ENCODE measurements at regions not wholly inside any gene's neighbourhood (a gene's known extent, or its start where the extent isn't known, plus 50 kb on each side); places are given as distances from the start of the nearest gene placed in this dataset.
"Not testable (repeated sequence)": the region's sequence is repeated elsewhere in the genome, so short reads cannot be mapped to it uniquely, and the experiment has no call there.

DNA sequence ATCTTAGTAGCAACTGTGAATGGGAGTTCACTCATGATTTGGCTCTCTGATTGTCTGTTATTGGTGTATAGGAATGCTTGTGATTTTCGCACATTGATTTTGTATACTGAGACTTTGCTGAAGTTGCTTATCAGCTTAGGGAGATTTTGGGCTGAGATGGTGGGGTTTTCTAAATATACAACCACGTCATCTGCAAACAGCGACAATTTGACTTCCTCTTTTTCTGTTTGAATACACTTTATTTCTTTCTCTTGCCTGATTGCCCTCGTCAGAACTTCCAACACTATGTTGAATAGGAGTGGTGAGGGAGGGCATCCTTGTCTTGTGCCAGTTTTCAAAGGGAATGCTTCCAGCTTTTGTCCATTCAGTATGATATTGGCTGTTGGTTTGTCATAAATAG, 1883.1 kb upstream of the TENM3 start:
- not testable (repeated sequence) for DNase-seq

DNA sequence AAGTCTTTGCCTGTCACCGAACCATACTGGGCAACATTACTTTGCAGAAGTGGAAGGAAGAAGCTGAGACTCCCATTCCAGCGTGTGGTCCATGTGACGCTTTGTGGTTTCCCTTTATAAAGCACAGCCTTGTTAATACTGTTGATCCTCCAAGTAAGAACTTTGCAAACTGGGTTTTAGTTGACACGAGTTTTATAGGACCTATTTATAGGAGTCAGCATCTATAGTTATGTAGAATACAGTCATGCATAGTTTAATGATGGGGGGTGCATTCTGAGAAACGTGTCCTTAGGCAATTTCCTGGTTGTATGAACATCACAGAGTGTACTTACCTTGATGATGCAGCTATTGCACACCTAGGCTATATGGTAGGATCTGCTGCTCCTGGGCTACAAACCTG, 1879.4 kb upstream of the TENM3 start:
- DNase-seq = no peak

DNA sequence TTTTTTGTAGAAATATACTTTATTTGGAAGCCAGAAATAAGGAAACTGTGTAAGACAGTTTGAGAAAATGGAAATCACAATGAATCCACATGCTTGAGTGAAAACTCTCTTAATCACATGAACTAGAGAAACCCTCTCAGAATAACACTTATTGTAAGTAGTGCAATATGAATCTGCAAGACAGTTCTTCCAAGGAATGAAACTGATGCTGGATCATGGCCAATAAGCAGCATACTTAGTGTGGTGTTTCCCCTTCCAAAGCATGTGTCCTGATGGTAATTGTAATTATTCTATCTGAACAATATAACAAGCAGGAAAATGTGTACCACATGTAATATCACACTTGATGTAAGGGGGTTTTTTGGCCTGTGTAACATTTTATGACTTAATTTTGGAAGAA, 1870.5 kb upstream of the TENM3 start:
- DNase-seq = no peak

DNA sequence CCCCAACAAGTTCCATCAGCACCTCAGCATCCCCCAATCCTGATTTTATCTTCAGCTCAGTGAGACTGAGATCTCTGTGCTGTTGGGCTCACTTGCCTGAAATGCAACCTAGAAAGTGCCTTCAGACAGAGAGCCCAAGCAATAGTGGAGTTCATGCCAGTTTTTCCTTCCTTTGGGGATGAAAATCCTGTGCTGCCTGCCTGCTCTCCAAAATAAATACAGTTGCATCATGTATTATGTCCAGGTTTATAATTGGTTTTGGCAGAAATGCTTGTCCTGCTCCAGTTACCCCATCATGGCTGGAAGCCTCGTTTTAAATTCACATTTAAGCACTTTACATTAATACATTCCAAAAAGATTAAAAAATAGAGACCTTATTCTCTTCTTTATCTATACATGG, 1865.5 kb upstream of the TENM3 start:
- peak in 1 of 2 experiments; percentile 5 for DNase-seq

DNA sequence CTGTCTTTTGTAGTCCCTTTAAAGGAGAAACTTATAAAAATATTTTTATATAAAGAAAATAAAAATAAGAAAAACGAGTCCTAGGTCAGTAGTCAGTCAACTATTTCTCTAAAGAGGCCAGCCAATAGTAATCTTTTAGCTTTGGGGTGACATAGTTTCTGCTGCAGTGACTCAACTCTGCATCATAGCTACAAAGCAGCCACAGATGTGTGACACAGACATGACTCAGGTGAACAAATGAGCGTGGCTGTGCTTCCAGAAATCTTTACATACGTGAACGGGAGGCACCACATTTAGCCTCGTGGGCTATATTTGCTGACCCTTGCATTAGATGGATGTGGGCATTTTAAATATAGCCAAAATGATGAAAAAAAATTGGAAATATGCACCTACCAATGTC, 1862.5 kb upstream of the TENM3 start:
- no peak for DNase-seq

DNA sequence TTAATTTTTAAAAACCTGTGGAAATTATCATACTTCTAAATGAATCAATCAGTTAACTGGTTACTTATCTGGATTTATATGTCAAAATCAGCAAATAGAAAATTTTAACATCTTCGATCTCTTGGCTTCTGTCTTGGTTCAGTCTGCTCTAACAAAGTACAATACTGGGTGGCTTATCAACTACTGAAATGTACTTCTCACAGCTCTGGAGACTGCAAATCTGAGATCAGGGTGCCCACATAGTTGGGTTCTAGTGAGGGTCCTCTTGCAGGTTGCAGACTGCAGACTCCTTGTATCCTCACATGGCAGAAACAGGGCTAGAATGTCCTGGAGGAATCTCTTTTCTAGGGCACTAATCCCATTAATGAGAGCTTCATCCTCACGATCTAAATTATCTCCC, 1851.6 kb upstream of the TENM3 start:
- DNase-seq = no peak

DNA sequence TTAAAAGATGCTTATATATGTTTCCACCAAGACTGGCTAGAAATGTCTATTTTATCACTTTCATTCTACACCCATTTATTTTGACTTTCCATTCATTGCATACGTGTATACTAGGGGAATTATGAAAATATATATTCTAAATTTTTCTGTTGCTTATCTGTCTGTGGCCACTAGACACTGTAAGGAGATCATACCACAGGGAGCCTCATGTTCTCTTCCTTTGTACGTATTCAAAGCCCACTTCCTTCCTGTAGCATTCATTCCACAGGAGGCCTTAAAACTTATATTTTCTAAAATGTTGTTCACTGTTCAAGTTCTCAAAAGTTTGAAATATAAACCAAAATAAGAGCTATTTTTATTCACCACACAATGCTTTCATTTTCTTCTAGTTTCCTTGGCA, 1848.9 kb upstream of the TENM3 start:
- DNase-seq = no peak

DNA sequence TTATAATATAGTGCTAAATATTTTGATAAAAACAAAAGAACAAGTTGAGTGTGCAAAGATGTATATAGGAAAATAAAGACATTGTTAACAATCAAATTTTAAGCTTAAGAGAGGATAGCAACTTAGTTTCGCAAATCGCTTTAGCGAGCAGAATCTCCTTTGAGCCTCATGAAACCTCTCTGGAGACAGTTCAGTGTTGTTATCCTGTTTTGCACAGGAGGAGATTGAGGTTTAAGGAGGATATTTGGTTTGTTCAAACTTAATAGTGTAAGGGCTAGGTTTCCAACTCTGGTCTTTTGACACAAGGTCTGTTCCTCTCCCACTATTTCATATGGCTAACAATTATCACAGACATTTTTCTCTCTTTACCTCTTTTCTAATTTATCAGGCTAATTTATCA, 1848.5 kb upstream of the TENM3 start:
- no peak for DNase-seq

DNA sequence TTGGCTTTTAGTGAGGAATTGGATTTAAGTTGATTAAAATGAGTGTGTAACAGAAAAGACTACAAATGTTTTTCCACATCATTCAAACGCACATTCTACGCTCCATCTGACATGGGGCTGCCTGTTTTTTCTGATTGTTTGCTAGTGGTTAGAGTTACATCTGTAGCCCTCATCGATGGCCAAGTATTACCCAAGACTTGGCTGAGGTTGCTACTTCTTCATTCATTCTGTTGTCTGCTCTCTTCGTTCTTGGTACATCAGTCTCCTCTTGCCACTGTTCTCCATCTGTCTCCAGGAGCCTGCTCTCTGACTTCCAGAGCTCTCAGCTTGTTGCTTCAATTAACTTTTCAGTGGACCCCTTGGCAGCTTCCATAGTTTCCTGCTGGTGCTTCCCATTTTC, 1844.6 kb upstream of the TENM3 start:
- no peak for DNase-seq

DNA sequence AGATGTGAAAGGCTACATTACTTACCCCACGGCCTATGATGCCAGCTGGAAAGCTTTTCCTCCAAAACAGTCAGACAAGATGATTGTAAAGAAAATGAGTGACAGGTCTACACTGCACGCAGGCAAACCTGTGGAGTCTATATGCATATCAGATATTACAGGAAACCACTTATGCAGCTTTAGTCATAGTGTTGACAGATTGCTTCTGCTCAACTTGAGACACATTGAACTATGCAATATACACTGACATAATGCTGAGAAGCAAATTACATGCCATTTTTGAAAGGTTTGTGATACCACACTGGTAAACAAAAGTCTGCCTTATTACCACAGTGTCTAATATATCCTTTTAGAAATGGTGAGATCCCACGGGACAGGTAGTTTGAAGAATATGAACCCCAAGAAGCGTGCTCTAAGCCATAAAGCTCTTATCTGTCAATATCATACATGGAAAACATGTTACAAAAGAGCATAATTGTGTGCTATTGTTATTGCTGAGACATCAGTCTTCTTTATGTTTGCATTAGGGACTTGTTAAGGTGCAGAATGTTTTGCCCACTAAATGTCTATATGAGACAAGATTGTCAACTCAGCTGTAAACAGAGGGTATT, 1835.8 kb upstream of the TENM3 start:
- DNase-seq = peak in 1 of 2 experiments; percentile 47

DNA sequence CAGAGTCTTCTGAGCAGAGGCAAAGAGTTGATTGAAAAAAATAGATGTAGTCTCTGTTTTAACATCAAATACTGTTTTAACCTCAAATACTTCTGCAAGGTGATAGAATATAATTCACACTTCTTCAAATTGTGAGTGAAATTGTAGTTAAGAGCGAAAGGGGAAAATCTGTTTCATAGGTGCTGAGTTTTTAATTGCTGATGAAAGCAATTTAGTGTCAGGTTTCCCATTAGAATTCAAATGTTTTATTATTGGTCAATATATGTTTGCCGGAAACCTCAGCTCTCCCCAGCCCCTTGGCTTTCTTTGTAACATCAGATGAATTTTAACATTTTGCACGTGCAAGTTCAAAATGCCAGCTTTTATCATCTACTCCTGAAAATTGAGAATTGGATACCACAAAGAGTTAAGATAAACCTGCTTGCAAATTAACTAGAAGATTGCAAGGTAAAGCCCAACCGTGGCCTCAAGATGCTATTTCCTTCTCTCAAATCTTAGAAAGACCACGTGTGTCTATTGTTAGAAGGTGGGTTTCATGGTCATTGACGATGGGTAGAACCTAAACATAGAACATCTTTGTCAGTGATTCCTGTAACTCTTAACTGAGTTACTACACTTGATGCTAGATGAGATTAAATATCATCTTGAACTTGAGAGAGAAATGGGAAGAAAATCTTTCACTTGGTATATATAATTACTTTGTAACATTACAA, 1824.2 kb upstream of the TENM3 start:
- no peak for DNase-seq

DNA sequence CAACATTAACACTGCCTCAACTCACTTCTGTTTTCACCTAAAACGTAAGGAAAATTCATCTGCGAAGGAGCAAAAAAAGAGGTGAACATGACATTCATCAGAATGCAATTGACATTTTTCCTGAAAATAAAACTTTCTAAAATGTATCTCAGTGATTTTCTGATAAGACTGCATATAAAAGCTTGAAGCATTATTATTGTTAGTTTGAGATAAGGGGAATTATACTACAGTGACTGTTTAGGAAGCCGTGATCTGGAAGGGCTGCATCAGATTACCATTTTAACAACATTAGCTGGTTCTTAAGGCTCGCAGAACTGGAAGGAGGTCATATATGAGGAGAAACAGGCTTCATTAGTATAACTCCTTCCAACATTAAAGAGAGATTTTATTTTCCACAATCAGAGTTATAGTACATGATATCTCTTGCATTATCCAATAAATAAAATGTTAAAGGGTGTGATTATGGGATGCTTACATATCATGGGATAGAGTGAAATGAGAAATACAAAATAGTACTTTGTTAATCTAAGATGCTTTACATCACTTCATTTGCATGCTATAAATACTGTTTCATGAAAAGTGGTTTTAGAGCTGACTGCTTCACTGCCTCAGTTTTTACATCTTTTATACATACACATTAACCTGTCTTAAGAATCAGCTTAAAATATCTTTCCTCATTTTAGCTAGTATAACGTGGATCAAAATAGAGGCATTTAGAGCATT, 1820.1 kb upstream of the TENM3 start:
- DNase-seq = no peak

DNA sequence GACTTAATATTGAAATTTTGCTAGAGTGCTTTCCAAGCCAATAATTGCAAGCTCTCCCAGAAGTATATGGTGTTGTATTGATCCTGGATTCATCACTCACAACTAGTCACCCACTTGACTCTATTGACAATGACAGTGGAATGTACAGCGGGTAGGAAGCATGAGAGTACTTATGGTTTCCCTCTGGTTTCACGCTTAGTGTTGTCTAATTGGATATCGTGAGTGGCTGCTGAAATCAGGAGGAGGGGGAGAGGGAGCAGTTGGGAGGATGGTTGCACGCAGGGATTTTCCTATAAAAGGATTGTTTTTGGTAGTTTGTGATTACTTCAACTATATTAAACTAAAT, 1819.5 kb upstream of the TENM3 start:
- no peak for DNase-seq

DNA sequence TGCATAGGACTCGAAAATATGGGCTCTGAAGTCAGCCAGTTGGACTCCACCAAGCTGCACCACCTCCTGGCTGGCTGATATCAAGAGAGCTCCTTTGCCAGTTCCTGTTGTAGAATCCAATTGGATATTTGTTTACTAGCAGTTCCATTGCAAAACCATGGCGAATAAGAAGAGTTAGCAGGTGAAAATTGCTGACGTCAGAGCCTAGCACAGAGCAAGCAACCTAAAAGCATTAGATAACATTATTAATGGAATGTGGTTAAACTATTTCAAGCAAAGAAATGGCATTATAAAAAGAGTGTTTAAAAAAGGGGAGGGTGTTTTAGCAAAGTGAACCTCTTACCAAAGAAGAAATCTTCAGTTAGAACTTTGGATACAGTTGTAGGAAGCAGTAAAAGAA, 1816.3 kb upstream of the TENM3 start:
- no peak for DNase-seq

DNA sequence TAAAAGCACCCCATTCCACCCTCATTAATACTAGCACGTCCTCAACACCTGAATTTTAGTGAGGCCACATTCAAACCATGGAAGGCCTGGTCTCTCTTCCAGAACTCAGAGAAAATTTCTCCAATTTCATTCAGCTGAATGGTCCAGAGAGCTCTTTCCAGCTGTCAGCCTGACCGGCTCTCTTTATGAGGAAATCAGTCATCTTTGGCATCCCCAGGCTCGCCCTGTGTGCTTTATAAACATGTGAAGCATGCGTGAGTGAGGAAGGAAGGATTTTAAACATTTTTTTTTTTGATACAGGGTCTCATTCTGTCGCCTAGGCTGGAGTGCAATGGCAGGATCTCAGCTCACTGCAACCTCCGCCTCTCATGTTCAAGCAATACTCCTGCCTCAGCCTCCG, 1812.9 kb upstream of the TENM3 start:
- DNase-seq = no peak

DNA sequence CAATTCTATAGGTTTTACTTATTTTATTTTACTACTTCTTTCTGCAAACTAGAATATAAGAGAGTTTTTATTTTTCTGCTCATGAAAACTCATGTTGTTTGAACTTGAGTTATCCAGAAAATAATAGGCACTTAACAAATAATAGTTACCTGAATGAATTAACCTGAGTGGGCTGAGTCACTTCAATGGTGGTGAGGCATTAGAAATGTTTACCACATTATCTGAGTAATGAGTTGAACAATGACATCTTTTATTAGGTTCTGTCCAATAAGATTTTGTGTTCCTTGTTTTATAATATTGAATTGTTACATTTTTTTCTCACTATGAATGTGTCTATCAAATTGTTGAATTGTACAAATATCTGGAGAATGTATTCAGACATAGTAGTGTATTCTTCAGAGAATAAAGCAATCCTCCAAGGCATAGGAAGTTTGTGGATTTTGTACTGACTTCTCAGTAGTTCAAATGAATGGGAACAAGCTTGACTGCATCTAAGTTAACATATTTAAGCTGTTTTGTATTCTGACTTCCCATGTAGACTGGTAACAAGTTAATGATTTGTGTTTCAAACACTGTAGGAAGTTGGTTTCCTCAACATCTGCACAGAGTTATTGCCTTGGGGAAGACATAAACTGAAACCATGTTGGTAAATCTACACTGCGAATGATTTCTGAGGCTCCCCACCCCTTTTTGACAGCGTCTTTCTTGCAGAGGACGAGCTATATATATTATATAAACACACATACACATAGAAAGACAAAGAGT, 1808.9 kb upstream of the TENM3 start:
- DNase-seq = peak in 1 of 2 experiments; percentile 6

DNA sequence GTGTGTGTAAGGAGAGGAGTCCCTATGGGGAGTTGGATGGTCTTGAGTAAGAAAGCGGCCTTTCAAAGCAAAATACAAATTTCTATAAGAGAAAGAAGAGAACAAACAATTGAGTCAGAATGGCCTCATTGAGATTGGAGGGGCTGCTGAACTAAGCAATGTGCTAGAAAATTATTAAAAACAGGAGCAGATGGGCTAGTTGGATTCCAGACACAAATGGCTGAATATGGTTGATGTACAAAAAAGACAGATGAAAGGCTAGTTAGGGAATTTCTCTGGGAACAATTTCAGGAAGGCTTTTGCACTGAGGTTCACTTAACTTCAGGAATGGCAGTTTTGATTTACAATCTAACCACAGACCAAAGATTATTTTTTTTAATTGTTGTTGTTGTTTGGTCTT, 1806.8 kb upstream of the TENM3 start:
- DNase-seq = no peak

DNA sequence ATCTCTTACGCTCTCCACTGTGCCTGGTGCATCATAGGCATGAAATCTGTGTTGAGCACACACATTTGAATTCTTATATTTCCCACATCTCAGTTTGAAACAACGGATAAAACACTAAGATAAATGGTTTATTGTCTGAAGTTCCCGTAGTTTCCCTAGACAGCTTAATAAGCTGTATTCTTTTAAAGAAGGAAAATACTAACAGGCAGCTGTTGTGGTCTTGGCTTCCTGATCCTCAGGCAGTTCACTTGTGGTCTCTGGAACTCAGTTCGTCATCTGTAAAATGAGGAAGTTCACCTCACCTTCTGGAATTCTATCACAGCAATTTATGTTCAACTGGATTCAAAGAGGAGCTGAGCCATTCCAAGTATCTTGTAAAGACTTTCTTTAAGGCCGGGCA, 1805.6 kb upstream of the TENM3 start:
- DNase-seq = no peak

DNA sequence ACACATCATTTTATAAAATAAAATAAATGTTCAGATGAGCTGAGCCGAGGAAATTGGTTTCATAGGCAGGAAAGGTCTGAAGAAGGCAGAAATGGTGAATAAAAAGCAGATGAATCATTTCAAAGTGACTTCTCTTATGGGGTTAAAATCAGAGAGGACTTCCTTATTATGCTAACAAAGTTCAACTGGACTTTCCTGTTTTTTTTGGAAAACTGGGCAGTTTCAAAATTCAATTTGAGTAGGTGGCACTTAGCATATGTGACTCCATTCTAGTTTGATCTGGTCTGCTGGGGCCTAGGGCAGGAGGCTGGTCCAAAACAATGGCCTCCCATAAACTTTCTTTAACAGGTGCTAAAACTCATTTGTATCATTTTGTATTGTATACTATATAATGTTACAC, 1794.9 kb upstream of the TENM3 start:
- no peak for DNase-seq

DNA sequence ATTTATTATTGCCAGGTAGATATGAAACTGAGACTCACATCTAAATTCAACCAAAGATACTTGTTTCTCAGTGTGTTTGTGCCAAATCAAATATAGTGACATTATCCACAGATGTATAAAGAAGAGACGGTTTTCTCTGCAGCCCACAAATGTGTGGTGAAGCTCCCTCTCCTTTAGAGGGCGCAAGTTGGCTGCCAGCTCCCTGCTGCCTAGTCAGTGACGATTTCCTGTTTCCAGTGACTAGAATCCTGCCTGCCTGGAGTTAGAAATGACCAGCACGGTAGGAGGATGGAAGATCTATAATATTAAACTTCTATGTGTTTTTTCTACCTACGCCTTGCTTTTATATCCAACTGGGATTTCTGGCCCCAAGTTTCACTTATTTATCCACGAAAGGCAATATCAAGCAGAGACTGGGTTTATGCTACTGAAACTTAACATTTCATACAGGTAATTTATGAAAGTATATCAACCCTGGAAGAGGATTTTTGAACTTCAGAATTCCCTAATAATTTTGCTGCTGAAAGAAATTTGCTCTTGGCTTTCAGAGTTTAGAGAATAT, 1793.7 kb upstream of the TENM3 start:
- DNase-seq = peak; percentile 68 to 86

DNA sequence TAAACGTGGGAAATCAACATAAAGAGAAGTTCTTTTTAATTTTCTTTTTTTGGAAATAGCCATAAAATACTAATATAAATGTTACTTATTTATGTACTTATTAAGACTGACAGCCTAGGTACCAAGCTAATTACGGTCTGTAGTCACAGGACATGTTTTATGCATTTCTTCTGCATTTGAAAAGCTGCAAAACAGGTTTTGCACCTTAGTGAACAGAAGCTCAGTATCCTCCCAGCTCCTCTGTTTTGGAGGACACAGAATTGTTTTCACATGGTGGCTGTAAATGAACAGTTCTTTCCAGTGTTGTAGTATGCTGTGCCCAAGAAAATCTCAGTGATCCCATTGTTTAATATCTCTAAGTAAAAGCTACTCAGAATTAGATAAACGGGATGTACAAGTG, 1788.0 kb upstream of the TENM3 start:
- peak in 1 of 2 experiments; percentile 66 for DNase-seq

DNA sequence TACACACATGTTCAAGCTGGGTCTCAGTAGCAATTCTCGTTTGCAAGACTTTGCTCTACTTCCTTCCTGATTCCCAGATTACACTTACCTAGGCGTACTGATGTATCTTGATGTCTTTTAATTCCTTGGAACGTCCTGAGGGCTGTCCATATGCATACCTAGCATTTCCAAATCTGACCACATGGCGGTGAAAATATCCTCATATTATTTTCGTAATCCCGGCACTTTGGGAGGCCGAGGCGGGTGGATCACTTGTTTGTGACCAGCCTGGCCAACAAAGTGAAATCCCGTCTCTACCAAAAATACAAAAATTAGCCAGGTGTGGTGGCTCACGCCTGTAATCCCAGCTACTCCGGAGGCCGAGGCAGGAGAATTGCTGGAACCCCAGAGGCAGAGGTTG, 1786.3 kb upstream of the TENM3 start:
- no peak for DNase-seq

DNA sequence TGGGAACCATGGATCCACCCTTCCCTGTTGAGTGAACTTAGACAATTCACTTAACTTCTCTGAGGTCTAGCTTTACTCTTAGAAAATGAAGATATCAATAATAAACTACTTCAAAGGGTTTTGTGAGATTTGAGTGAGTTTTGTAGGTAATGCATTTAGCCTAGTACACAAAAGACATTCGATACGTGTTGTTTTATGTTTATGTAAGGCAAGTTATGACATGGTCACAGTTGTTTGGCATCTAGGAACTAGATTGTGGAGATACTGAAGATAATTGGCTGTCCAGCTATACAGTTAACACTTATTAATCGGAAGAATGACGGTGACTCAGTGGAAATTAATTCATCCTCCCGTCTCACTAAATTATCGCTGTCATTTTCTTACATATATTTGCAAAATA, 1781.1 kb upstream of the TENM3 start:
- no peak for DNase-seq

All from NCI-H2081 (cell line).